ENCODE measurements at regions not wholly inside any gene's neighbourhood (a gene's known extent, or its start where the extent isn't known, plus 50 kb on each side); places are given as distances from the start of the nearest gene placed in this dataset.

GRCh38 chr5:45189481-45189880, 380.7 kb downstream of the MRPS30 start:
- Histone ChIP-seq H2AFZ (ENCODE audit: low read length) (no peak overlapping the region), H3K4me1 (ENCODE audit: control insufficient read depth, extremely low read depth, insufficient read depth, low read length) (no peaks in the 10 kb centered on the region), H3K4me2 (ENCODE audit: extremely low read depth, insufficient read depth, low read length) (no peak overlapping the region), H4K20me1 (ENCODE audit: control insufficient read depth, extremely low read depth, insufficient read depth, low read length) (no peaks in the 10 kb centered on the region), H3K9me3 (ENCODE audit: control insufficient read depth, insufficient read depth, low read depth, low read length) (no peaks in the 10 kb centered on the region), H3K27ac (ENCODE audit: insufficient read depth, low read length) (no peak overlapping the region), H3K36me3 (ENCODE audit: control insufficient read depth, insufficient read depth, low read length) (no peaks in the 10 kb centered on the region), H3K4me3 (replicated peaks in 1 of 4; ENCODE audit: control extremely low read depth in 1 of 4, insufficient read depth in 1 of 4, low read depth in 3 of 4, low read length in 4 of 4) (no peak overlapping the region), H3K9ac (ENCODE audit: insufficient read depth, low read length) (no peak overlapping the region), H3K27me3 (ENCODE audit: control insufficient read depth, insufficient read depth, low read length) (no peaks in the 10 kb centered on the region), H3K79me2 (ENCODE audit: control insufficient read depth, insufficient read depth, low read length) (no peaks in the 10 kb centered on the region)
- no peak for DNase-seq (ENCODE audit: low read depth in 2 of 2)
- no peak for TF ChIP-seq CTCF (conservative IDR thresholded peaks at IDR 0.05 in 1 of 2, IDR thresholded peaks at IDR 0.05 in 1 of 2; ENCODE audit: low read depth in 1 of 2, low read length in 2 of 2)
- TF ChIP-seq EZH2 (IDR thresholded peaks at IDR 0.05; ENCODE audit: low read length, missing control alignments): no peak

- Histone ChIP-seq H3K27ac (ENCODE audit: insufficient read depth, low read length) (no peak overlapping the region), H3K9me3 (ENCODE audit: control insufficient read depth, insufficient read depth, low read depth, low read length) (no peaks in the 10 kb centered on the region)
These were observed 386.3 kb downstream of the MRPS30 start for GRCh38 chr5:45195026-45195425.

More at GRCh38 chr5:45195026-45195425, 386.3 kb downstream of the MRPS30 start:
- H2AFZ ChIP-seq (ENCODE audit: low read length): no peak overlapping the region
- no peaks in the 10 kb centered on the region for H3K36me3 ChIP-seq (ENCODE audit: control insufficient read depth, insufficient read depth, low read length)
- no peak overlapping the region for H3K4me2 ChIP-seq (ENCODE audit: extremely low read depth, insufficient read depth, low read length)
- no peaks in the 10 kb centered on the region for H4K20me1 ChIP-seq (ENCODE audit: control insufficient read depth, extremely low read depth, insufficient read depth, low read length)
- no peak for TF ChIP-seq EZH2 (IDR thresholded peaks at IDR 0.05; ENCODE audit: low read length, missing control alignments)
- TF ChIP-seq CTCF (conservative IDR thresholded peaks at IDR 0.05 in 1 of 2, IDR thresholded peaks at IDR 0.05 in 1 of 2; ENCODE audit: low read depth in 1 of 2, low read length in 2 of 2): no peak
- no peak overlapping the region for H3K4me3 ChIP-seq (replicated peaks in 1 of 4; ENCODE audit: control extremely low read depth in 1 of 4, insufficient read depth in 1 of 4, low read depth in 3 of 4, low read length in 4 of 4)
- no peak for DNase-seq (ENCODE audit: low read depth in 2 of 2)
- no peaks in the 10 kb centered on the region for H3K79me2 ChIP-seq (ENCODE audit: control insufficient read depth, insufficient read depth, low read length)
- no peaks in the 10 kb centered on the region for H3K4me1 ChIP-seq (ENCODE audit: control insufficient read depth, extremely low read depth, insufficient read depth, low read length)
- H3K27me3 ChIP-seq (ENCODE audit: control insufficient read depth, insufficient read depth, low read length): no peaks in the 10 kb centered on the region
- H3K9ac ChIP-seq (ENCODE audit: insufficient read depth, low read length): no peak overlapping the region
